SH-SY5Y (cell line): ENCODE measurements at regions not wholly inside any gene's neighbourhood (a gene's known extent, or its start where the extent isn't known, plus 50 kb on each side); places are given as distances from the start of the nearest gene placed in this dataset.

Experiments used
- GATA2 ChIP-seq: IDR thresholded peaks from 2 replicates; pipeline ENCODE4 v1.6.1; 2011; ENCODE audit warnings: mild to moderate bottlenecking, low read depth, low read length
- GATA3 ChIP-seq: IDR thresholded peaks from 2 replicates; pipeline ENCODE4 v1.6.1; 2011; ENCODE audit warnings: low read depth, mild to moderate bottlenecking, low read length, moderate library complexity

DNA sequence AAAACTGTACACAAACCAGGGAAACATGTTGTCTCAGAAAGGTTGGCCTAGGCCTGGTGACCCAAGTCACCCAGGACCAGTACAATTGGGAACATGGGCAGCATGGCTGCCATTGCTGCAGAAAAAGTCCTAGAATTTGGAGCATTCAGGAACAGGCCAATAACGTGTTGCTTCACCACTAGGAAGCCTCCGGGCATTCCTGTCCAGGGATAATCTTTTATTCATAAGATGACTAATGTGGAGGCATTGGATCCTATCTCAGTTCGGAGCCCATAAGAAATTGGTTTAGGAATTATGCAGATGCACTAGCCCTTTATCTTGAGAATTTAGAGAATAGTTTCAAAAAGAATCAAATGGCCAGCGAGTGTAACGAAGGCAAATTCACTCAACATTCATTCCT is 242.8 kb upstream of the NDST4 start:
- TF ChIP-seq GATA3 (no peak), GATA2 (no peak)
